ENCODE measurements at regions not wholly inside any gene's neighbourhood (a gene's known extent, or its start where the extent isn't known, plus 50 kb on each side); places are given as distances from the start of the nearest gene placed in this dataset.
"Not testable (repeated sequence)": the region's sequence is repeated elsewhere in the genome, so short reads cannot be mapped to it uniquely, and the experiment has no call there.

- no peak for TF ChIP-seq CTCF (conservative IDR thresholded peaks at IDR 0.05; ENCODE audit: low read depth, low read length)
- no peak for TF ChIP-seq EZH2 (IDR thresholded peaks at IDR 0.05; ENCODE audit: borderline replicate concordance, low read depth, low read length, poor library complexity, severe bottlenecking)
- H3K4me3 ChIP-seq (ENCODE audit: low read depth, low read length, poor library complexity, severe bottlenecking), result no peak overlapping the region
- H3K9me3 ChIP-seq (ENCODE audit: low read depth, low read length, poor library complexity, severe bottlenecking), result no peaks in the 10 kb centered on the region
- H3K36me3 ChIP-seq (ENCODE audit: insufficient read depth, low read length, poor library complexity, severe bottlenecking), result no peaks in the 10 kb centered on the region
- CTCF ChIA-PET, result no interaction called here
- intact Hi-C loops (cut with micrococcal nuclease; ENCODE audit: unreplicated experiment), result no loop called here
- POLR2A ChIA-PET (ENCODE audit: low non-redundant PET), result no interaction called here
- DNase-seq (ENCODE audit: low spot score), result no peak
- no peak overlapping the region for H3K27ac ChIP-seq (ENCODE audit: low read depth, low read length, poor library complexity, severe bottlenecking)
- H3K4me1 ChIP-seq (ENCODE audit: insufficient read depth, low read length, poor library complexity, severe bottlenecking), result no peaks in the 10 kb centered on the region
- no TSS peak for BruUV-seq (replicated peaks)
- peaks cover 7% of the 10 kb centered on the region for H3K27me3 ChIP-seq (replicated peaks; ENCODE audit: insufficient read depth, low read depth, low read length, poor library complexity)
Measured at GRCh38 chr13:76289558-76289957, 596.6 kb downstream of the KCTD12 start.

- ChIA-PET POLR2A (ENCODE audit: low non-redundant PET) (no interaction called here), CTCF (no interaction called here)
- Histone ChIP-seq H3K27me3 (replicated peaks; ENCODE audit: insufficient read depth, low read depth, low read length, poor library complexity) (peaks cover 3% of the 10 kb centered on the region), H3K36me3 (ENCODE audit: insufficient read depth, low read length, poor library complexity, severe bottlenecking) (no peaks in the 10 kb centered on the region), H3K4me1 (ENCODE audit: insufficient read depth, low read length, poor library complexity, severe bottlenecking) (no peaks in the 10 kb centered on the region), H3K9me3 (ENCODE audit: low read depth, low read length, poor library complexity, severe bottlenecking) (no peaks in the 10 kb centered on the region), H3K27ac (ENCODE audit: low read depth, low read length, poor library complexity, severe bottlenecking) (no peak overlapping the region), H3K4me3 (ENCODE audit: low read depth, low read length, poor library complexity, severe bottlenecking) (no peak overlapping the region)
- intact Hi-C loops (cut with micrococcal nuclease; ENCODE audit: unreplicated experiment), result no loop called here
- no peak for TF ChIP-seq CTCF (conservative IDR thresholded peaks at IDR 0.05; ENCODE audit: low read depth, low read length)
- BruUV-seq (replicated peaks), result no TSS peak
- no peak for DNase-seq (ENCODE audit: low spot score)
Measured at GRCh38 chr13:76286178-76286577, 600.0 kb downstream of the KCTD12 start.

GRCh38 chr13:76285463-76285862, 600.7 kb downstream of the KCTD12 start:
- ChIA-PET CTCF (no interaction called here), POLR2A (ENCODE audit: low non-redundant PET) (no interaction called here)
- Histone ChIP-seq H3K4me1 (ENCODE audit: insufficient read depth, low read length, poor library complexity, severe bottlenecking) (no peaks in the 10 kb centered on the region), H3K36me3 (ENCODE audit: insufficient read depth, low read length, poor library complexity, severe bottlenecking) (no peaks in the 10 kb centered on the region), H3K9me3 (ENCODE audit: low read depth, low read length, poor library complexity, severe bottlenecking) (no peaks in the 10 kb centered on the region), H3K27me3 (replicated peaks; ENCODE audit: insufficient read depth, low read depth, low read length, poor library complexity) (peaks cover 3% of the 10 kb centered on the region), H3K27ac (ENCODE audit: low read depth, low read length, poor library complexity, severe bottlenecking) (no peak overlapping the region), H3K4me3 (ENCODE audit: low read depth, low read length, poor library complexity, severe bottlenecking) (no peak overlapping the region)
- no TSS peak for BruUV-seq (replicated peaks)
- no peak for DNase-seq (ENCODE audit: low spot score)
- intact Hi-C loops (cut with micrococcal nuclease; ENCODE audit: unreplicated experiment), result no loop called here
- no peak for TF ChIP-seq EZH2 (IDR thresholded peaks at IDR 0.05; ENCODE audit: borderline replicate concordance, low read depth, low read length, poor library complexity, severe bottlenecking)
- TF ChIP-seq CTCF (conservative IDR thresholded peaks at IDR 0.05; ENCODE audit: low read depth, low read length), result no peak

- DNase-seq (ENCODE audit: low spot score); H3K9me3 ChIP-seq (ENCODE audit: low read depth, low read length, poor library complexity, severe bottlenecking); H3K27me3 ChIP-seq (replicated peaks; ENCODE audit: insufficient read depth, low read depth, low read length, poor library complexity); H3K4me1 ChIP-seq (ENCODE audit: insufficient read depth, low read length, poor library complexity, severe bottlenecking); BruUV-seq (replicated peaks); POLR2A ChIA-PET (ENCODE audit: low non-redundant PET); H3K36me3 ChIP-seq (ENCODE audit: insufficient read depth, low read length, poor library complexity, severe bottlenecking); CTCF ChIA-PET; H3K4me3 ChIP-seq (ENCODE audit: low read depth, low read length, poor library complexity, severe bottlenecking); H3K27ac ChIP-seq (ENCODE audit: low read depth, low read length, poor library complexity, severe bottlenecking); intact Hi-C loops (cut with micrococcal nuclease; ENCODE audit: unreplicated experiment): not testable (repeated sequence)
Measured at GRCh38 chr13:76279766-76280165, 606.4 kb downstream of the KCTD12 start.

Measured in A673 (cell line).